ENCODE measurements at regions not wholly inside any gene's neighbourhood (a gene's known extent, or its start where the extent isn't known, plus 50 kb on each side); places are given as distances from the start of the nearest gene placed in this dataset.

- TF ChIP-seq CTCF (IDR thresholded peaks at IDR 0.05) (no peak), POLR2A (IDR thresholded peaks at IDR 0.05) (no peak)
Measured at GRCh38 chrX:40485973-40486372, 94.8 kb upstream of the ATP6AP2 start.

Measured in testis (tissue), 2 donors.